ENCODE measurements at regions not wholly inside any gene's neighbourhood (a gene's known extent, or its start where the extent isn't known, plus 50 kb on each side); places are given as distances from the start of the nearest gene placed in this dataset.

- TF ChIP-seq EP300 (IDR thresholded peaks at IDR 0.05; ENCODE audit: borderline replicate concordance in 1 of 2, control insufficient read depth in 1 of 2, low read depth in 2 of 2, low read length in 2 of 2) = no peak
- no peak for TF ChIP-seq CTCF (IDR thresholded peaks at IDR 0.05 in 2 of 3, conservative IDR thresholded peaks at IDR 0.05 in 1 of 3; ENCODE audit: control insufficient read depth in 2 of 3, extremely low read depth in 1 of 3, insufficient read depth in 1 of 3, low read depth in 3 of 3, low read length in 3 of 3)
- no peak for TF ChIP-seq POLR2AphosphoS5 (IDR thresholded peaks at IDR 0.05; ENCODE audit: low read length)
- TF ChIP-seq ZZZ3 (IDR thresholded peaks at IDR 0.05; ENCODE audit: control insufficient read depth, insufficient read length, low read depth) = no peak
Observed at GRCh38 chr10:36803229-36803628, 322.2 kb upstream of the ANKRD30A start.
